ENCODE measurements at regions not wholly inside any gene's neighbourhood (a gene's known extent, or its start where the extent isn't known, plus 50 kb on each side); places are given as distances from the start of the nearest gene placed in this dataset.

- TF ChIP-seq, protein P1, sequence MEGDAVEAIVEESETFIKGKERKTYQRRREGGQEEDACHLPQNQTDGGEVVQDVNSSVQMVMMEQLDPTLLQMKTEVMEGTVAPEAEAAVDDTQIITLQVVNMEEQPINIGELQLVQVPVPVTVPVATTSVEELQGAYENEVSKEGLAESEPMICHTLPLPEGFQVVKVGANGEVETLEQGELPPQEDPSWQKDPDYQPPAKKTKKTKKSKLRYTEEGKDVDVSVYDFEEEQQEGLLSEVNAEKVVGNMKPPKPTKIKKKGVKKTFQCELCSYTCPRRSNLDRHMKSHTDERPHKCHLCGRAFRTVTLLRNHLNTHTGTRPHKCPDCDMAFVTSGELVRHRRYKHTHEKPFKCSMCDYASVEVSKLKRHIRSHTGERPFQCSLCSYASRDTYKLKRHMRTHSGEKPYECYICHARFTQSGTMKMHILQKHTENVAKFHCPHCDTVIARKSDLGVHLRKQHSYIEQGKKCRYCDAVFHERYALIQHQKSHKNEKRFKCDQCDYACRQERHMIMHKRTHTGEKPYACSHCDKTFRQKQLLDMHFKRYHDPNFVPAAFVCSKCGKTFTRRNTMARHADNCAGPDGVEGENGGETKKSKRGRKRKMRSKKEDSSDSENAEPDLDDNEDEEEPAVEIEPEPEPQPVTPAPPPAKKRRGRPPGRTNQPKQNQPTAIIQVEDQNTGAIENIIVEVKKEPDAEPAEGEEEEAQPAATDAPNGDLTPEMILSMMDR (IDR thresholded peaks at IDR 0.05) = no peak
- TF ChIP-seq ZFX (IDR thresholded peaks at IDR 0.05; ENCODE audit: borderline replicate concordance) = no peak
Observed at GRCh38 chrX:106283841-106284240, 115.7 kb downstream of the PWWP3B start.

All from 22Rv1 (cell line).